ENCODE measurements at regions not wholly inside any gene's neighbourhood (a gene's known extent, or its start where the extent isn't known, plus 50 kb on each side); places are given as distances from the start of the nearest gene placed in this dataset.

DNA sequence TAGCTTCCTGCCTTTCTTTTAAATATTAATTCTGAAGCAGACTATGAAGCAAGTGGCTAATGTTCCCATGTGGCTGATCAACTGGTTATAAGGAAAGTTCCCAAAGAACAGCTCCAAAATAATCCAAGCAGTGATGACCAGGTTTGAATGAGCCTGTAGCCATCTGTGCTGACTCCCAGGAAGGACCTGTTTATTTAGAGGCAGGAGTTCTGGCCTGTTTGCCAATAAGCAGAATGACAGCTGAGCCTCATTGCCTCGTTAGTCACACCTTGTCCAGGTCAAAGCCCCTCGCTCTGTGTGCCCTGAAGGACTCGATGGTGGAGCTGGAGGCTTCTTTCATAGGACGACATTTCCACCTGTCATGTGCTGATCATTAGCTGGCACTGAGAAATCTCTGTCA lies 97.4 kb downstream of the TMEM170B start:
- H3K79me1 ChIP-seq (ENCODE audit: insufficient read depth, low read depth, low read length, poor library complexity, severe bottlenecking): no peaks in the 10 kb centered on the region
- Mint-ChIP-seq H3K9me3 (no peaks in the 10 kb centered on the region), H3K27me3 (ENCODE audit: low read depth) (no peaks in the 10 kb centered on the region), H3K4me3 (no peak overlapping the region), H3K4me1 (peaks cover 0 to 10% of the 10 kb centered on the region in 2 experiments; a peak in 2 of 4 replicates), H3K36me3 (ENCODE audit: insufficient read depth in 1 of 3, low read depth in 3 of 3) (no peaks in the 10 kb centered on the region), H3K27ac (no peak overlapping the region)
- no peak overlapping the region for H2AK5ac ChIP-seq (ENCODE audit: insufficient read length, low read length)
- H3K9me3 ChIP-seq (ENCODE audit: control insufficient read depth, low read depth, low read length): no peaks in the 10 kb centered on the region
- H4K91ac ChIP-seq (ENCODE audit: insufficient read length, low read depth, low read length): no peak overlapping the region
- no peak overlapping the region for H3T11ph ChIP-seq (ENCODE audit: low read length)
- H3K14ac ChIP-seq (ENCODE audit: insufficient read depth, low read length): no peak overlapping the region
- no peak overlapping the region for H4K5ac ChIP-seq (ENCODE audit: insufficient read length, low read depth, low read length)
- no peak overlapping the region for H3K23ac ChIP-seq (ENCODE audit: insufficient read length, low read depth, low read length)
- no peak overlapping the region for H3K4me2 ChIP-seq (ENCODE audit: insufficient read depth, insufficient read length, low read length)
- no peak overlapping the region for H2AFZ ChIP-seq (ENCODE audit: low read length)
- no peaks in the 10 kb centered on the region for H4K20me1 ChIP-seq (ENCODE audit: control insufficient read depth, insufficient read depth, insufficient read length)
- H3K18ac ChIP-seq (ENCODE audit: insufficient read length, low read depth, low read length): no peak overlapping the region
- H2BK20ac ChIP-seq (ENCODE audit: low read depth, low read length, poor library complexity, severe bottlenecking): no peak overlapping the region
- H2BK12ac ChIP-seq (ENCODE audit: insufficient read length, low read depth, low read length): no peak overlapping the region
- no peak overlapping the region for H3K27ac ChIP-seq (ENCODE audit: insufficient read length, low read depth, low read length)
- no peaks in the 10 kb centered on the region for H3K23me2 ChIP-seq (ENCODE audit: insufficient read length, low read depth, low read length, poor library complexity, severe bottlenecking)
- TF ChIP-seq CTCF (conservative IDR thresholded peaks at IDR 0.05): no peak
- H3K4me1 ChIP-seq (ENCODE audit: insufficient read depth, low read length): no peaks in the 10 kb centered on the region
- H3K4ac ChIP-seq (ENCODE audit: low read depth, low read length): no peak overlapping the region
- H3K27me3 ChIP-seq (ENCODE audit: insufficient read depth, low read length): no peaks in the 10 kb centered on the region
- no peak overlapping the region for H2BK15ac ChIP-seq (ENCODE audit: low read depth, low read length)
- H3K9ac ChIP-seq (ENCODE audit: extremely low read depth, insufficient read length, low read length): no peak overlapping the region
- H2BK5ac ChIP-seq (ENCODE audit: insufficient read length, low read length): no peak overlapping the region
- DNase-seq: no peak
- H2BK120ac ChIP-seq (ENCODE audit: low read depth, low read length, poor library complexity, severe bottlenecking): no peak overlapping the region
- H3K56ac ChIP-seq (ENCODE audit: insufficient read length, low read depth, low read length): no peak overlapping the region
- H3K79me2 ChIP-seq (ENCODE audit: insufficient read depth, low read length): no peaks in the 10 kb centered on the region
- WGBS (ENCODE audit: extremely low coverage, insufficient read length, low lambda C conversion rate): no CpG with 5 or more reads among the region's 4 CpGs
- H4K8ac ChIP-seq (replicated peaks; ENCODE audit: insufficient read length, low read depth, low read length): no peak overlapping the region
